HCT116 (cell line): ENCODE measurements at regions not wholly inside any gene's neighbourhood (a gene's known extent, or its start where the extent isn't known, plus 50 kb on each side); places are given as distances from the start of the nearest gene placed in this dataset.

Experiments used
- ATAC-seq: fragments of 200-7000 bp; cut with Tn5 transposase; 2 replicates; pipeline ENCODE4 v1.9.1; 2020; ENCODE audit warnings: mild to moderate bottlenecking, moderate library complexity
- BruUV-seq: library from RNA; stranded (reverse); fragments of 400-500 nt; replicated peaks from 2 replicates; lab custom pipeline; 2021; lab: Mats Ljungman, UMichigan
- CTCF ChIA-PET: fragments of 300-600 bp; sonication (Branson Sonifier 250); formaldehyde crosslinking; loops from one replicate; lab custom pipeline; 2021; ENCODE audit warnings: antibody characterized with exemption; lab: Charles Lee
- POLR2A ChIA-PET: fragments of 300-600, 350-600 bp; sonication (Branson Sonifier 250); formaldehyde crosslinking; loops from one replicate; lab custom pipeline; 2021; ENCODE audit warnings: antibody characterized with exemption; lab: Charles Lee
- RAD21 ChIA-PET, 2 experiments: fragments of 300-600 bp; sonication (Branson Sonifier 250); formaldehyde crosslinking; loops; one replicate each; lab custom pipeline; 2023; ENCODE audit warnings: low total read pairs in 2 of 2; ENCODE audit not compliant: uncharacterized antibody in 2 of 2, unreplicated experiment in 2 of 2, low non-redundant PET in 1 of 2; lab: Charles Lee
- DNase-seq: peaks from one replicate; pipeline ENCODE4 v3.0.0-alpha.2; 2010; ENCODE audit warnings: low read depth, low spot score
- H2AFZ ChIP-seq: fragments of 200-600 bp; shearing (Covaris generic), sonication (generic); 2 replicates; pipeline ENCODE4 v1.6.1; 2017; ENCODE audit warnings: low read depth, mixed run types, mixed read lengths, antibody characterized with exemption, low read length; ENCODE audit not compliant: poor library complexity, severe bottlenecking
- H3K27ac ChIP-seq: 2 replicates; pipeline ENCODE4 v1.5.1; 2012; ENCODE audit warnings: low read depth, low read length
- H3K27me3 ChIP-seq: fragments of 200-600 bp; sonication (generic); 2 replicates; pipeline ENCODE4 v1.6.1; 2016; ENCODE audit warnings: mixed run types, low read length, mixed read lengths; ENCODE audit not compliant: insufficient read depth
- H3K36me3 ChIP-seq, 2 experiments: fragments of 200-500 bp in 1 of 2; fragments of 200-600 bp in 1 of 2; sonication (Bioruptor generic) in 1 of 2; sonication (generic) in 1 of 2; 2 replicates each; pipeline versions ENCODE4 v1.5.1 to v1.6.1; 2014 to 2016; ENCODE audit warnings: low read length in 2 of 2, inconsistent platforms in 1 of 2, mixed read lengths in 1 of 2, mixed run types in 1 of 2; ENCODE audit not compliant: insufficient read depth in 2 of 2, control insufficient read depth in 1 of 2
- H3K4me1 ChIP-seq, 2 experiments: fragments of 200-600 bp in 1 of 2; sonication (generic) in 1 of 2; 2 replicates each; pipeline versions ENCODE4 v1.5.1 to v1.6.1; 2012 to 2017; ENCODE audit warnings: low read length in 2 of 2, inconsistent platforms in 1 of 2, mild to moderate bottlenecking in 1 of 2, mixed read lengths in 1 of 2, mixed run types in 1 of 2, moderate library complexity in 1 of 2; ENCODE audit not compliant: insufficient read depth in 2 of 2, control insufficient read depth in 1 of 2
- H3K4me2 ChIP-seq: fragments of 200-600 bp; sonication (generic); 2 replicates; pipeline ENCODE4 v1.6.1; 2017; ENCODE audit warnings: mixed run types, low read length, mixed read lengths
- H3K4me3 ChIP-seq, 2 experiments: fragments of 200-600 bp in 1 of 2; sonication (generic) in 1 of 2; replicated peaks in 1 of 2; 2 replicates each; pipeline ENCODE4 v1.5.1; 2011 to 2016; ENCODE audit warnings: low read length in 2 of 2, control low read depth in 1 of 2, low read depth in 1 of 2, mild to moderate bottlenecking in 1 of 2, mixed read lengths in 1 of 2, mixed run types in 1 of 2
- H3K79me2 ChIP-seq: fragments of 200-600 bp; sonication (generic); 2 replicates; pipeline ENCODE4 v1.6.1; 2017; ENCODE audit warnings: mild to moderate bottlenecking, mixed run types, low read length, moderate library complexity, mixed read lengths; ENCODE audit not compliant: insufficient read depth
- H3K9ac ChIP-seq: fragments of 200-600 bp; sonication (generic); 2 replicates; pipeline ENCODE4 v1.6.1; 2016; ENCODE audit warnings: low read length, mixed read lengths
- H3K9me2 ChIP-seq: fragments of 200-600 bp; sonication (generic), shearing (Covaris generic); 2 replicates; pipeline ENCODE4 v1.6.1; 2017; ENCODE audit warnings: mixed run types, mild to moderate bottlenecking, moderate library complexity; ENCODE audit not compliant: insufficient read depth
- H3K9me3 ChIP-seq, 2 experiments: fragments of 200-500 bp in 1 of 2; fragments of 200-600 bp in 1 of 2; sonication (Bioruptor generic) in 1 of 2; sonication (generic) in 1 of 2; 2 replicates each; pipeline ENCODE4 v1.6.1; 2014 to 2017; ENCODE audit warnings: low read length in 2 of 2, mixed read lengths in 2 of 2, inconsistent platforms in 1 of 2, low read depth in 1 of 2, mild to moderate bottlenecking in 1 of 2, mixed run types in 1 of 2, moderate library complexity in 1 of 2; ENCODE audit not compliant: control insufficient read depth in 1 of 2, insufficient read depth in 1 of 2
- H4K20me1 ChIP-seq: fragments of 200-600 bp; sonication (generic), shearing (Covaris generic); 2 replicates; pipeline ENCODE4 v1.6.1; 2017; ENCODE audit warnings: mixed run types, mild to moderate bottlenecking, moderate library complexity; ENCODE audit not compliant: insufficient read depth
- ATF3 ChIP-seq: IDR thresholded peaks from 2 replicates; pipeline ENCODE4 v1.6.1; 2012
- CBX3 ChIP-seq: IDR thresholded peaks from 2 replicates; pipeline ENCODE4 v1.6.1; 2012; ENCODE audit warnings: low read depth
- ELF1 ChIP-seq: IDR thresholded peaks from 2 replicates; pipeline ENCODE4 v1.6.1; 2012; ENCODE audit warnings: low read depth, borderline replicate concordance
- EZH2phosphoT487 ChIP-seq: fragments of 200-600 bp; IDR thresholded peaks from 2 replicates; pipeline ENCODE4 v1.6.1; 2018; ENCODE audit warnings: antibody characterized with exemption, borderline replicate concordance
- FOSL1 ChIP-seq: IDR thresholded peaks from 2 replicates; pipeline ENCODE4 v1.6.1; 2012; ENCODE audit warnings: low read depth
- MAX ChIP-seq: IDR thresholded peaks from 2 replicates; pipeline ENCODE4 v1.6.1; 2012
- RAD21 ChIP-seq: IDR thresholded peaks from 2 replicates; pipeline ENCODE4 v1.6.1; 2012; ENCODE audit warnings: low read depth, mild to moderate bottlenecking
- SP1 ChIP-seq: IDR thresholded peaks from 2 replicates; pipeline ENCODE4 v1.6.1; 2012; ENCODE audit warnings: low read depth
- TCF7L2 ChIP-seq: IDR thresholded peaks from 2 replicates; pipeline ENCODE4 v1.7.0; 2011; ENCODE audit warnings: borderline replicate concordance, inconsistent platforms; ENCODE audit not compliant: insufficient read depth, insufficient read length; ENCODE audit errors: extremely low read depth
- ZBTB33 ChIP-seq: IDR thresholded peaks from 2 replicates; pipeline ENCODE4 v1.6.1; 2011; ENCODE audit warnings: mild to moderate bottlenecking, low read length, moderate library complexity; ENCODE audit not compliant: insufficient replicate concordance; ENCODE audit errors: extremely low read depth
- ZFX ChIP-seq: fragments of 450-650 bp; IDR thresholded peaks from 2 replicates; pipeline ENCODE4 v1.6.1; 2017
- intact Hi-C: fragments of 100-400 bp; cut with micrococcal nuclease; formaldehyde crosslinking; loops from 2 replicates; pipeline ENCODE4 v1.10.0; 2022

DNA sequence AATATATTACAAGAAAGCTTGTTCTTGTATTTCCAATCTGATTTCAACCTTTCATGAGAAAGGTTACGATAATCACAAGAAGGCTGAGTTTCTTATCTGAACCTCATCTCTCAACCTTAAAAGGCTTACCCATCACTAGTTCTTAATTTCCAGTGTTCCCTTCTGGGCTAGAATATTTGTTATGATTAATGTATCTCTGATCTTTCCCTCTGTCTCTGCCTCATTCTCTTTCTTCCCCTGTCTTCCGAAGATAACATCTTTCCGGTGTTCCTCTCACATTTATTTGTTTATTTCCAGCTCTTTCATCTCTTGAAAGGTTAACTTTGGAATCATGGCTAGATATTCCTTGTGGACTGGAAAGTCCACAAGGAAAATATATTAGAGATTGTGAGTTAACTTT is 255.9 kb downstream of the SLC6A15 start:
- ChIA-PET CTCF (no interaction called here), RAD21 (no interaction called here), POLR2A (interaction anchor here (1.4 kb wide), 1 partner anchor 61 kb away, joined by 3 read pairs; no protein-coding TSS in a partner anchor)
- Histone ChIP-seq H3K36me3 (no peaks in the 10 kb centered on the region), H3K4me1 (no peaks in the 10 kb centered on the region), H3K9ac (no peak overlapping the region), H3K9me3 (no peaks in the 10 kb centered on the region), H2AFZ (no peak overlapping the region), H3K4me3 (no peak overlapping the region), H3K27ac (no peak overlapping the region), H3K9me2 (no peaks in the 10 kb centered on the region), H3K4me2 (no peak overlapping the region), H4K20me1 (no peaks in the 10 kb centered on the region), H3K79me2 (no peaks in the 10 kb centered on the region), H3K27me3 (no peaks in the 10 kb centered on the region)
- DNase-seq (no peak), ATAC-seq (no peak)
- TF ChIP-seq SP1 = no peak
- TF ChIP-seq ZFX = no peak
- TF ChIP-seq EZH2phosphoT487 = no peak
- no peak for TF ChIP-seq TCF7L2
- no peak for TF ChIP-seq ATF3
- TF ChIP-seq FOSL1 = no peak
- TF ChIP-seq MAX = no peak
- no peak for TF ChIP-seq CBX3
- no peak for TF ChIP-seq ELF1
- TF ChIP-seq RAD21 = no peak
- no peak for TF ChIP-seq ZBTB33
- BruUV-seq = no TSS peak
- intact Hi-C loops = no loop called here
